ENCODE measurements at regions not wholly inside any gene's neighbourhood (a gene's known extent, or its start where the extent isn't known, plus 50 kb on each side); places are given as distances from the start of the nearest gene placed in this dataset.

DNA sequence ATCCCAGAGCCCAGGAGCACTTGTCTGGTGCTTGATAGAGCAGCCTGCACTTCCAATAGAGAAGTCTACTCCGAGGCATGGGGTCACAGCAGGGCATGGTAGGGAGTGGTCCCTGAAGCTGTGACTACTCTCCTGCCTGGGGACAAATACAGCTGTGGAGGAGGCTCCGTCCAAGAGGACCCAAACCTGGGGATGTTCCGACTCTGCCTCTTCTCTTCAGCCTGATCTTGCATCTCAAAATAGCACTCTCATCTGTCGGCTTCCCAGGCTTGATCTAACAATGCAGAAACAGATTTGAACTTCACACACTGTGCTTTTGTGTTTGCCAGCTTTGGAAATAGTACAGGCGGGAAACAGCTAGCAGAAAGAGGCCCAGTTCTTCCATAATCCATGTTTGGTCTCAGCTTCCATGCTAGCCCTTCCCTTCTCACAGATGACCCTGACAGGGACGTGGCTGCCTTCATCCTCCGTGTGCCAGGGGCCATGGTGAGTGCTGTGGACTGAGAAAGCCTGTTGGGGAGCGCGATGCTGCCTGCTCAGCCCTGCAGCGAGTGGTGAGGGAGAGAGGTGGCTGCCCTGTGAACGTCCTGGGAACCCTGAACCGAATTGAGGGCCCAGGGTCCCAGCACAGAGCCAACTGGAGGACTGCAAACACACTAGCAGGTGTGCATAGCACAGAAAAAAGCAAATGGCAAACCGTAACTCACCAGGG, 150.3 kb upstream of the GPR12 start:
- TF ChIP-seq CTCF (IDR thresholded peaks at IDR 0.05): no peak
- no peak for TF ChIP-seq POLR2A (IDR thresholded peaks at IDR 0.05)
